ENCODE measurements at regions not wholly inside any gene's neighbourhood (a gene's known extent, or its start where the extent isn't known, plus 50 kb on each side); places are given as distances from the start of the nearest gene placed in this dataset.
A peak's percentile ranks its signal among the peaks of the same experiment; 100 is the strongest.

GRCh38 chr1:111045033-111045722, 81.5 kb upstream of the LRIF1 start:
- Mint-ChIP-seq H3K27ac (no peak overlapping the region), H3K9me3 (peaks cover 0 to 18% (median 16%) of the 10 kb centered on the region in 3 donors)
- POLR2A ChIA-PET = no interaction called here

GRCh38 chr1:111032295-111032897, 68.7 kb upstream of the LRIF1 start:
- no peaks in the 10 kb centered on the region for H3K9me3 ChIP-seq
- peaks cover 0 to 6% (median 0%) of the 10 kb centered on the region in 3 donors for H3K9me3 Mint-ChIP-seq
- H3K4me1 ChIP-seq (ENCODE audit: control insufficient read depth in 1 of 2, extremely low read depth in 1 of 2, insufficient read depth in 2 of 2, low read length in 2 of 2) = no peaks in the 10 kb centered on the region
- H3K27me3 Mint-ChIP-seq = peaks cover 28% of the 10 kb centered on the region in 2 donors
- H3K4me3 Mint-ChIP-seq = no peak overlapping the region
- peaks cover 0 to 7% (median 0%) of the 10 kb centered on the region in 3 donors for H3K4me1 Mint-ChIP-seq
- no peak overlapping the region for H3K4me3 ChIP-seq (ENCODE audit: control insufficient read depth in 1 of 2, extremely low read depth in 1 of 2, low read length in 1 of 2)
- DNase-seq (peak in 18 of 35 experiments; percentile 6 to 68 (median 18)), ATAC-seq (replicated peaks in 1 of 4) (peak in 1 of 4 experiments; percentile 35)
- H3K36me3 Mint-ChIP-seq = no peaks in the 10 kb centered on the region
- CTCF ChIA-PET = interaction anchor here in 1 of 2 donors (0.6 kb wide), 1 partner anchor 523 kb away, joined by 3 read pairs; no protein-coding TSS in a partner anchor
- no peaks in the 10 kb centered on the region for H3K36me3 ChIP-seq (ENCODE audit: control insufficient read depth in 2 of 2, extremely low read depth in 1 of 2, insufficient read depth in 1 of 2, low read length in 1 of 2)
- H3K27me3 ChIP-seq (replicated peaks in 1 of 2; ENCODE audit: control insufficient read depth in 2 of 2, extremely low read depth in 1 of 2, insufficient read depth in 2 of 2, low read length in 1 of 2) = peaks cover 0 to 2% of the 10 kb centered on the region in 2 experiments
- no peak overlapping the region for H3K27ac Mint-ChIP-seq
- no peak overlapping the region for H3K27ac ChIP-seq (ENCODE audit: low read length)
- WGBS (ENCODE audit: insufficient coverage) = 40% methylated on average over 1 of the region's 9 CpGs
- POLR2A ChIA-PET = no interaction called here

More at GRCh38 chr1:111045033-111045722, 81.5 kb upstream of the LRIF1 start:
- no peaks in the 10 kb centered on the region for H3K9me3 ChIP-seq
- no peaks in the 10 kb centered on the region for H3K4me1 ChIP-seq (ENCODE audit: control insufficient read depth in 1 of 2, extremely low read depth in 1 of 2, insufficient read depth in 2 of 2, low read length in 2 of 2)
- H3K4me3 ChIP-seq (ENCODE audit: control insufficient read depth in 1 of 2, extremely low read depth in 1 of 2, low read length in 1 of 2) = no peak overlapping the region
- CTCF ChIA-PET = interaction anchor here in 1 of 2 donors (0.9 kb wide), 1 partner anchor 14 kb away, joined by 3 read pairs; no protein-coding TSS in a partner anchor
- no peaks in the 10 kb centered on the region for H3K4me1 Mint-ChIP-seq
- no peak for DNase-seq
- peaks cover 2% of the 10 kb centered on the region for H3K36me3 Mint-ChIP-seq
- H3K27me3 Mint-ChIP-seq = peaks cover 22 to 30% of the 10 kb centered on the region in 2 donors
- H3K4me3 Mint-ChIP-seq = no peak overlapping the region
- H3K27ac ChIP-seq (ENCODE audit: low read length) = no peak overlapping the region
- H3K27me3 ChIP-seq (replicated peaks in 1 of 2; ENCODE audit: control insufficient read depth in 2 of 2, extremely low read depth in 1 of 2, insufficient read depth in 2 of 2, low read length in 1 of 2) = peaks cover 0 to 5% of the 10 kb centered on the region in 2 experiments
- ATAC-seq (replicated peaks in 1 of 4) = no peak
- H3K36me3 ChIP-seq (ENCODE audit: control insufficient read depth in 2 of 2, extremely low read depth in 1 of 2, insufficient read depth in 1 of 2, low read length in 1 of 2) = no peaks in the 10 kb centered on the region
- no CpG with 5 or more reads among the region's 2 CpGs for WGBS (ENCODE audit: insufficient coverage)

GRCh38 chr1:111030590-111030989, 66.9 kb upstream of the LRIF1 start:
- Histone ChIP-seq H3K27ac (ENCODE audit: low read length) (no peak overlapping the region), H3K27me3 (replicated peaks in 1 of 2; ENCODE audit: control insufficient read depth in 2 of 2, extremely low read depth in 1 of 2, insufficient read depth in 2 of 2, low read length in 1 of 2) (peaks cover 0 to 2% of the 10 kb centered on the region in 2 experiments), H3K36me3 (ENCODE audit: control insufficient read depth in 2 of 2, extremely low read depth in 1 of 2, insufficient read depth in 1 of 2, low read length in 1 of 2) (no peaks in the 10 kb centered on the region), H3K4me1 (ENCODE audit: control insufficient read depth in 1 of 2, extremely low read depth in 1 of 2, insufficient read depth in 2 of 2, low read length in 2 of 2) (no peaks in the 10 kb centered on the region), H3K4me3 (ENCODE audit: control insufficient read depth in 1 of 2, extremely low read depth in 1 of 2, low read length in 1 of 2) (no peak overlapping the region), H3K9me3 (no peaks in the 10 kb centered on the region)
- no peaks in the 10 kb centered on the region for H3K9me3 Mint-ChIP-seq
- H3K4me1 Mint-ChIP-seq = peaks cover 0 to 7% (median 0%) of the 10 kb centered on the region in 3 donors
- DNase-seq (peak in 29 of 35 experiments; percentile 3 to 77 (median 35)), ATAC-seq (replicated peaks in 1 of 4) (peak; percentile 50 to 71 (median 61))
- peaks cover 10 to 11% of the 10 kb centered on the region in 2 donors for H3K27me3 Mint-ChIP-seq
- ChIA-PET CTCF (interaction anchor here (0.5 to 2.0 kb wide), 21 partner anchors 10 to 737 kb away, joined by 3 to 11 read pairs (median 4); no protein-coding TSS in a partner anchor), POLR2A (no interaction called here)
- no peak overlapping the region for H3K27ac Mint-ChIP-seq
- H3K36me3 Mint-ChIP-seq = no peaks in the 10 kb centered on the region
- no CpG with 5 or more reads among the region's 1 CpG for WGBS (ENCODE audit: insufficient coverage)
- no peak overlapping the region for H3K4me3 Mint-ChIP-seq

- no peak overlapping the region for H3K27ac ChIP-seq (ENCODE audit: low read length)
- ATAC-seq (replicated peaks in 1 of 4) (no peak), DNase-seq (no peak)
- no peak overlapping the region for H3K4me3 Mint-ChIP-seq
- no peaks in the 10 kb centered on the region for H3K4me1 Mint-ChIP-seq
- ChIA-PET POLR2A (no interaction called here), CTCF (no interaction called here)
- H3K36me3 Mint-ChIP-seq = no peaks in the 10 kb centered on the region
- no peaks in the 10 kb centered on the region for H3K9me3 ChIP-seq
- peaks cover 8 to 9% of the 10 kb centered on the region in 2 donors for H3K27me3 Mint-ChIP-seq
- H3K27ac Mint-ChIP-seq = no peak overlapping the region
- H3K4me3 ChIP-seq (ENCODE audit: control insufficient read depth in 1 of 2, extremely low read depth in 1 of 2, low read length in 1 of 2) = no peak overlapping the region
- 92% methylated on average over 2 of the region's 4 CpGs for WGBS (ENCODE audit: insufficient coverage)
- H3K4me1 ChIP-seq (ENCODE audit: control insufficient read depth in 1 of 2, extremely low read depth in 1 of 2, insufficient read depth in 2 of 2, low read length in 2 of 2) = no peaks in the 10 kb centered on the region
- peaks cover 0 to 3% (median 0%) of the 10 kb centered on the region in 3 donors for H3K9me3 Mint-ChIP-seq
- H3K27me3 ChIP-seq (replicated peaks in 1 of 2; ENCODE audit: control insufficient read depth in 2 of 2, extremely low read depth in 1 of 2, insufficient read depth in 2 of 2, low read length in 1 of 2) = peaks cover 2% of the 10 kb centered on the region in 2 experiments
- H3K36me3 ChIP-seq (ENCODE audit: control insufficient read depth in 2 of 2, extremely low read depth in 1 of 2, insufficient read depth in 1 of 2, low read length in 1 of 2) = no peaks in the 10 kb centered on the region
These were observed 61.4 kb upstream of the LRIF1 start for GRCh38 chr1:111025109-111025508.

- H3K27me3 Mint-ChIP-seq = peaks cover 31 to 47% of the 10 kb centered on the region in 2 donors
- peaks cover 2% of the 10 kb centered on the region for H3K36me3 Mint-ChIP-seq
- no peaks in the 10 kb centered on the region for H3K4me1 Mint-ChIP-seq
- WGBS (ENCODE audit: insufficient coverage) = no CpG with 5 or more reads among the region's 3 CpGs
- no peaks in the 10 kb centered on the region for H3K4me1 ChIP-seq (ENCODE audit: control insufficient read depth in 1 of 2, extremely low read depth in 1 of 2, insufficient read depth in 2 of 2, low read length in 2 of 2)
- no peak overlapping the region for H3K4me3 ChIP-seq (ENCODE audit: control insufficient read depth in 1 of 2, extremely low read depth in 1 of 2, low read length in 1 of 2)
- DNase-seq = no peak
- no peaks in the 10 kb centered on the region for H3K36me3 ChIP-seq (ENCODE audit: control insufficient read depth in 2 of 2, extremely low read depth in 1 of 2, insufficient read depth in 1 of 2, low read length in 1 of 2)
- no peak overlapping the region for H3K4me3 Mint-ChIP-seq
- peaks cover 4 to 12% of the 10 kb centered on the region in 2 experiments for H3K27me3 ChIP-seq (replicated peaks in 1 of 2; ENCODE audit: control insufficient read depth in 2 of 2, extremely low read depth in 1 of 2, insufficient read depth in 2 of 2, low read length in 1 of 2)
- peaks cover 3 to 24% (median 9%) of the 10 kb centered on the region in 3 donors for H3K9me3 Mint-ChIP-seq
- CTCF ChIA-PET = interaction anchor here in 1 of 2 donors (2.2 kb wide), 1 partner anchor 15 kb away, joined by 6 read pairs; no protein-coding TSS in a partner anchor
- no peak overlapping the region for H3K27ac Mint-ChIP-seq
- H3K9me3 ChIP-seq = no peaks in the 10 kb centered on the region
- no peak for ATAC-seq (replicated peaks in 1 of 4)
- no peak overlapping the region for H3K27ac ChIP-seq (ENCODE audit: low read length)
- POLR2A ChIA-PET = interaction anchor here in 1 of 2 donors (0.6 kb wide), 1 partner anchor 403 kb away, joined by 3 read pairs; no protein-coding TSS in a partner anchor
These were observed 51.5 kb upstream of the LRIF1 start for GRCh38 chr1:111015222-111015621.

Measured in T-cell (primary cell).